Epithelial cell of proximal tubule (primary cell): ENCODE measurements at regions not wholly inside any gene's neighbourhood (a gene's known extent, or its start where the extent isn't known, plus 50 kb on each side); places are given as distances from the start of the nearest gene placed in this dataset.

Experiments used
- DNase-seq: peaks from one replicate; pipeline ENCODE4 v3.0.0-alpha.2; 2011; ENCODE audit warnings: low read depth
- H3K4me3 ChIP-seq: 2 replicates; pipeline ENCODE4 v1.5.1; 2011; ENCODE audit warnings: low read depth, mild to moderate bottlenecking, low read length
- CTCF ChIP-seq: conservative IDR thresholded peaks from 2 replicates; pipeline ENCODE4 v1.5.1; 2012; ENCODE audit warnings: low read depth, mild to moderate bottlenecking, low read length

GRCh38 chr9:6160579-6160978 lies 55.0 kb upstream of the IL33 start:
- DNase-seq = no peak
- TF ChIP-seq CTCF = no peak
- no peak overlapping the region for H3K4me3 ChIP-seq

DNA sequence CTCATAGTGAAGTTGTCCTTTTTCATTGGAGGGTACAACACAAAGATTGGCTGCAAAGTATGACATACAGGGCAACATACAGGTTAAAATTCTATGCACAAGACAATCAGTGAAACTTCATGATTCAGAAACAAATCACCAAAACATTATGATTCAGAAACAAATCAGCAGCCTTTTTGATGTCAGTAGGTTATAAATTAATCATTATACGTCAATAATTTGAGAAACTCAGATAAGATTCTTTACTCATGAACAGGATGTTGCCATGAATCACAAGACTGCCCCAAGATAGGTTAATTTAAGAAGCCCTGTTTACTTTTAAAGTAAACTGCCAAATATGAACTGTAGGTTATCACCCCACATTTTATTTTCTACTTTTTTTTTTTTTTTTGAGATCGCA lies 62.2 kb upstream of the IL33 start:
- H3K4me3 ChIP-seq = no peak overlapping the region
- peak; percentile 39 for DNase-seq
- no peak for TF ChIP-seq CTCF

GRCh38 chr9:6152788-6153187 lies 62.8 kb upstream of the IL33 start:
- DNase-seq = no peak
- TF ChIP-seq CTCF = no peak
- H3K4me3 ChIP-seq = no peak overlapping the region

DNA sequence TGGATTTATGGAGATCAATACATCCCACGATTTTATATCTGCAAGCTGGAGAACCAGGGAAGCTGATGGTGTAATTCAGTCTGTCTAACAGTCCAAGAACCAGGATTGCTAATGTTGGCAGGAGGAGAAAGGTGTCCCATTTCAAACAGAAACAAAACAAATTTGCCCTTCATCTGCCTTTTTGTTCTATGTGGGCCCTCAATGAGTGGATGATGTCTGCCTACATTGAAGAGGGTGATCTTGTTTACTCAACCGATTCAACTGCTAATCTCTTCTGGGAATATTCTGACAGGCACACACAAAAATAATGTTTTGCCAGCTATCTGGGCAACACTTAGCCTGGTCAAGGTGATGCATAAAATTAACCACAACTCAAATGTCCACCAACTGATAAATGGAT lies 65.1 kb upstream of the IL33 start:
- no peak overlapping the region for H3K4me3 ChIP-seq
- DNase-seq = no peak
- TF ChIP-seq CTCF = no peak

DNA sequence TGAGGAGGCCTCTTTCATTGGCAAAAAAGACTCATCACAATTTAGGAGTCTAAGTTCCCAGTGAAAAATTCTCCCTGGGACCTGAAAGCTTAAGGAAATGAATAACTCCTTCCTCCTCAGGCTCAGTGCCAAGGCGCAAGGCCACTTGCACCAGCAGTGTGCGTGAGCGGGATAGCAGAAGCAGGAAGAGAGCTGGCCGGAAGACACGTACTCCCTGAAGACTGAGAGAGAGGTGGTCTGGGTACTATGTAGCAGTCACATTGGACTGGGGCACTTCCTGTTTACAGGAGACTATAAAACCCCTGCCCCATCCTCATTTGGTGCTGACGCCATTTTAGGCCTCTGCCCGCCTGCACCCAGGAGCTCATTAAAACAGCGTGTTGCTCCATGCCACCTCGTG lies 66.3 kb upstream of the IL33 start:
- no peak overlapping the region for H3K4me3 ChIP-seq
- no peak for DNase-seq
- no peak for TF ChIP-seq CTCF

- H3K4me3 ChIP-seq = no peak overlapping the region
- DNase-seq = no peak
- no peak for TF ChIP-seq CTCF
Measured at GRCh38 chr9:6147846-6148245, 67.8 kb upstream of the IL33 start.

DNA sequence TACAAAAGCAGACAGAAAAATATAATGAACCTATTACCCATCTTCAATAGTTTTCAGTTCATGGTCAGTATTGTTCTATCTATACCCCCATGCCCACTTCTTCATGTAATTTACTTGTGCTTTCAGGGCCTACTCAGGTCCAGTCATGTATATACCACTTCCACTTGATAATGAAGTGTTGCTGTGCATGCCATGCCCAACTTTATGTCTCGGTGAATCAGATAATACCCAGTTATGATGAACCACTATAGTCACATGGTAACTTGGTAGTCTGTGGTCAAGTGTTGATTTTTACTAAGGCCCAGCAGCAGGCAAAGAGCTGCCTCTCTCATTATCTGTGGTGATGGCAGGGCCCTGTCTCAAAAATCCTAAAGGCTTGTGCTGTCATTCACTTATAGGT lies 70.7 kb upstream of the IL33 start:
- DNase-seq = no peak
- no peak for TF ChIP-seq CTCF
- no peak overlapping the region for H3K4me3 ChIP-seq
